GM18499 (cell line): ENCODE measurements at regions not wholly inside any gene's neighbourhood (a gene's known extent, or its start where the extent isn't known, plus 50 kb on each side); places are given as distances from the start of the nearest gene placed in this dataset.
"Not testable (repeated sequence)": the region's sequence is repeated elsewhere in the genome, so short reads cannot be mapped to it uniquely, and the experiment has no call there.

Experiments used
- ATAC-seq: cut with Tn5 transposase; IDR thresholded peaks from one replicate; pipeline ENCODE4 v1.9.1; 2021; ENCODE audit warnings: moderate number of reproducible peaks; ENCODE audit not compliant: insufficient read depth, unreplicated experiment

- ATAC-seq: no peak
Measured at GRCh38 chr2:23053601-23054000, 331.4 kb upstream of the KLHL29 start.

- no peak for ATAC-seq
Measured at GRCh38 chr2:23055251-23055650, 329.7 kb upstream of the KLHL29 start.

GRCh38 chr2:23056846-23057245 is 328.1 kb upstream of the KLHL29 start:
- ATAC-seq: not testable (repeated sequence)

GRCh38 chr2:23058435-23058834 is 326.5 kb upstream of the KLHL29 start:
- ATAC-seq: no peak

GRCh38 chr2:23065210-23065609 is 319.8 kb upstream of the KLHL29 start:
- ATAC-seq: no peak

- ATAC-seq: no peak
Measured at GRCh38 chr2:23065936-23066335, 319.0 kb upstream of the KLHL29 start.

- ATAC-seq: no peak
Measured at GRCh38 chr2:23066686-23067085, 318.3 kb upstream of the KLHL29 start.

GRCh38 chr2:23069156-23069555 is 315.8 kb upstream of the KLHL29 start:
- no peak for ATAC-seq

GRCh38 chr2:23069923-23070322 is 315.1 kb upstream of the KLHL29 start:
- ATAC-seq: no peak

DNA sequence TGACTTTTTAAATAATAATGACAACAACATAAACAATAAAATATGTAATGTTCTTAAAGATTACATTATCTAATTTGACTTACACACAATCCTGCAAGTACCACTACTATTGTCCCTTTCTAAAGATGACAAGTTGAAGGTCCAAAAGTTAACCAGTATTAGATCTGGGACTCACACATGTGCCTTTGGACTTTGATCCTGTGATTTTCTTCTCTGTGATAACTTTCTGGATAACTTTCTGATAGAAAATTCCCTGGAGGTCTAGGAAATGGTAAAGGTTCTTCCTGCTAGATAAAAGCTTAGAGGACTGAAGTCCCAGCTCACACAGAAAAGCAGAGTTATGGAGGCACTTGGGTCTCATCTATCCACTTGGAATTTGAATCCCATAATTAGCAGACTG is 311.9 kb upstream of the KLHL29 start:
- no peak for ATAC-seq

GRCh38 chr2:23073671-23074070 is 311.3 kb upstream of the KLHL29 start:
- ATAC-seq: no peak

- ATAC-seq: no peak
Measured at GRCh38 chr2:23077596-23077995, 307.4 kb upstream of the KLHL29 start.

GRCh38 chr2:23078784-23079434 is 306.1 kb upstream of the KLHL29 start:
- no peak for ATAC-seq

- no peak for ATAC-seq
Measured at GRCh38 chr2:23083966-23084365, 301.0 kb upstream of the KLHL29 start.

DNA sequence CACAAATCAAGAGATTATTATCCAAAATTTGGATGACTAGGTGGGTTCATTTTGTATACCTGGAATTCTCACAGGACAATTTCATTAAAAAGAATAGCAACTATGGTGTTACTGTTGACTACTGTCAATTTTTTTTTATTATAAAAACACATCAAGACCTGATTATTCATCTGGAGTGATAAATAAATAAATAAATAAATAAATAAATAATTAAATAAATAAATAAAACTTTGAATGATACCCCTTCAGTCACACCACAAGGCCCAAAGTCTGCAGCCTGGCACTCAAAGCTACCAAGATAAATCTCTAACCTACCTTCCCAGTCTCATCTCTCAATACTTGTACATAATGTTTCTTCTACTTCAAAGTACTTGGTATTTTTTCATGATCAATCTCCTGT is 294.0 kb upstream of the KLHL29 start:
- no peak for ATAC-seq

- no peak for ATAC-seq
Measured at GRCh38 chr2:23091900-23092299, 293.1 kb upstream of the KLHL29 start.

DNA sequence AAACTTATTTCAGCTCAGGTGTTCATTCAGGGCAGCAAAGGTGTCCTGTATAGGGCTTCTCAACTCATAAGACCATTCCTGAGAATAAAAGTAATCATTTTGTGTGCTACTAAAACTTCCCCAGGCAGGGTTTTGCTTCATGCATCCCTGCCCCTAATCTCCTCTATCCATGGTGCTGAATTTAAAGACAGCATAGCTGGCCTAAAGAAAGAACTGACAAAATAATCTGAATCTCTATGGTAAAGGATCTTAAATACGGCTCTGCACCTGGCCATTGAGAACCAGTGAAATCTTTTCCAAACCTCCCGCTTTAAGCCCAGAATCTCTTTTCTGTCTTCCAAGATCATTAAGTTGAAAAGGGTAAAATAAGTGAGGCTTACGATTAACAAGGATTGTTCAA is 292.1 kb upstream of the KLHL29 start:
- no peak for ATAC-seq

DNA sequence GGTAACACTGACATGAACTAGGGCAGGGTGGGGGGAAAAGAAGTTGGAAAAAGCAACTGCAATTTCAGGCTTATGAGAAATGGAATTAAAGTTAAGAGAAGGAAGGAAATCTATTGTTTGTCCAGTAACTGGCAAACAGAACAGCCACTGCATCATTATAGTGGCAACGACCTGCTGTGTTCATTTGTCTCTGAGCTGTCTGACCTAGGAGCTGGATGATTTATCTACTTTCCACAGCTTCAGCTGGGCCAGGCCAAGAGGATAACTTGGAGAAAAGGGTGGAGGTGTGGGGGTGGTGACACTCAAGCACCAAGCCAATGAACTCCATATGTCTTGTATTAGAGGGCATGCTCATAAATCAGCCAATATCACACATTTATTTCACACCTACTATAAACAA is 291.5 kb upstream of the KLHL29 start:
- ATAC-seq: no peak

GRCh38 chr2:23096906-23097602 is 287.9 kb upstream of the KLHL29 start:
- no peak for ATAC-seq

GRCh38 chr2:23100406-23100805 is 284.6 kb upstream of the KLHL29 start:
- no peak for ATAC-seq

DNA sequence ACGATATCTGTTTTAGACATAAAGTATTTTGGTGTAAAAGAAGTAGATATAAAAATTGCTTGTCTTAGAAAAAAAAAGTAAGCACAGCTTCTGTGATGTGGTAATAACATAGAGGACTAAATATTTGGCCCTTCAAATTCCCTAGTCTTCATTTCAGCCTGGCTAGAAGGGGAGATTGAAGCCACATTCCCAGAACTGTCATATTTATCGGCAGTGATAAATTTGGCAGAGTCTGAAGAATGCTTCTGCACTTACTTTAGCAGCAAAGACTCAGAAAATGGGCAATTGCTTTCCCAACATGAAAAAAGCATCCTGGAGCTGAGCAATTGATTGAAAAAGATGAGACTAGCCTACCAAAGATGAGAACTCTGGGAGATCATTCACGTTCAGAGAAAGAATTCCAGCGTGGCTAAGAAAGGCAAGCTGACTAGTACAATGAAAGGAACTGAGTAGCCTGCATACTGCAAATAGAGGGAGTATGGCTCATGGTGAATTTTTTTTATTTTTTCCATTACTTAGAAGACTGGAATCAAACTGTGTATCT is 278.7 kb upstream of the KLHL29 start:
- no peak for ATAC-seq
